ENCODE measurements at regions not wholly inside any gene's neighbourhood (a gene's known extent, or its start where the extent isn't known, plus 50 kb on each side); places are given as distances from the start of the nearest gene placed in this dataset.

GRCh38 chr3:178129109-178129508, 407.1 kb upstream of the KCNMB2 start:
- TF ChIP-seq, protein P1, sequence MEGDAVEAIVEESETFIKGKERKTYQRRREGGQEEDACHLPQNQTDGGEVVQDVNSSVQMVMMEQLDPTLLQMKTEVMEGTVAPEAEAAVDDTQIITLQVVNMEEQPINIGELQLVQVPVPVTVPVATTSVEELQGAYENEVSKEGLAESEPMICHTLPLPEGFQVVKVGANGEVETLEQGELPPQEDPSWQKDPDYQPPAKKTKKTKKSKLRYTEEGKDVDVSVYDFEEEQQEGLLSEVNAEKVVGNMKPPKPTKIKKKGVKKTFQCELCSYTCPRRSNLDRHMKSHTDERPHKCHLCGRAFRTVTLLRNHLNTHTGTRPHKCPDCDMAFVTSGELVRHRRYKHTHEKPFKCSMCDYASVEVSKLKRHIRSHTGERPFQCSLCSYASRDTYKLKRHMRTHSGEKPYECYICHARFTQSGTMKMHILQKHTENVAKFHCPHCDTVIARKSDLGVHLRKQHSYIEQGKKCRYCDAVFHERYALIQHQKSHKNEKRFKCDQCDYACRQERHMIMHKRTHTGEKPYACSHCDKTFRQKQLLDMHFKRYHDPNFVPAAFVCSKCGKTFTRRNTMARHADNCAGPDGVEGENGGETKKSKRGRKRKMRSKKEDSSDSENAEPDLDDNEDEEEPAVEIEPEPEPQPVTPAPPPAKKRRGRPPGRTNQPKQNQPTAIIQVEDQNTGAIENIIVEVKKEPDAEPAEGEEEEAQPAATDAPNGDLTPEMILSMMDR (IDR thresholded peaks at IDR 0.05), result no peak
- no peak for TF ChIP-seq POLR2A (IDR thresholded peaks at IDR 0.05)

Data from testis (tissue), 2 donors.